Type B pancreatic cell (in vitro differentiated cells): ENCODE measurements at regions not wholly inside any gene's neighbourhood (a gene's known extent, or its start where the extent isn't known, plus 50 kb on each side); places are given as distances from the start of the nearest gene placed in this dataset.

ENCODE experiments used
- DNase-seq: peaks from one replicate; pipeline ENCODE4 v3.0.0; 2021; ENCODE audit warnings: mixed read lengths; ENCODE audit not compliant: unreplicated experiment; ENCODE audit errors: extremely low spot score
- H3K27ac Mint-ChIP-seq: 2 replicates; pipeline ENCODE4 v1.8.0; 2021; ENCODE audit warnings: mild to moderate bottlenecking, mixed read lengths
- H3K27me3 Mint-ChIP-seq: 2 replicates; pipeline ENCODE4 v1.8.0; 2021; ENCODE audit warnings: mixed read lengths
- H3K36me3 Mint-ChIP-seq: 2 replicates; pipeline ENCODE4 v1.8.0; 2021; ENCODE audit warnings: mixed read lengths
- H3K4me1 Mint-ChIP-seq: one replicate; pipeline ENCODE4 v1.8.0; 2021; ENCODE audit warnings: mixed read lengths; ENCODE audit not compliant: unreplicated experiment
- H3K4me3 Mint-ChIP-seq: 2 replicates; pipeline ENCODE4 v1.8.0; 2021; ENCODE audit warnings: mild to moderate bottlenecking, mixed read lengths
- H3K9me3 Mint-ChIP-seq: 2 replicates; pipeline ENCODE4 v1.8.0; 2021; ENCODE audit warnings: mixed read lengths
- CTCF ChIP-seq: fragments of 200-600 bp; sonication (generic); conservative IDR thresholded peaks from 2 replicates; pipeline ENCODE4 v1.5.0; 2021; ENCODE audit warnings: antibody characterized with exemption, mild to moderate bottlenecking

GRCh38 chr16:26950636-26951035, 116.1 kb upstream of the C16orf82 start:
- Mint-ChIP-seq H3K4me1 (no peaks in the 10 kb centered on the region), H3K27me3 (peaks cover 42% of the 10 kb centered on the region), H3K9me3 (no peaks in the 10 kb centered on the region), H3K27ac (no peak overlapping the region), H3K36me3 (no peaks in the 10 kb centered on the region), H3K4me3 (no peak overlapping the region)
- TF ChIP-seq CTCF, result no peak
- DNase-seq, result no peak

- Mint-ChIP-seq H3K27me3 (peaks cover 37% of the 10 kb centered on the region), H3K4me3 (no peak overlapping the region), H3K27ac (no peak overlapping the region), H3K9me3 (no peaks in the 10 kb centered on the region), H3K4me1 (no peaks in the 10 kb centered on the region), H3K36me3 (no peaks in the 10 kb centered on the region)
- no peak for TF ChIP-seq CTCF
- DNase-seq, result no peak
These were observed 114.8 kb upstream of the C16orf82 start for GRCh38 chr16:26951950-26952349.

- no peaks in the 10 kb centered on the region for H3K4me1 Mint-ChIP-seq
- peaks cover 39% of the 10 kb centered on the region for H3K27me3 Mint-ChIP-seq
- no peak for DNase-seq
- no peak overlapping the region for H3K27ac Mint-ChIP-seq
- no peak overlapping the region for H3K4me3 Mint-ChIP-seq
- no peaks in the 10 kb centered on the region for H3K36me3 Mint-ChIP-seq
- H3K9me3 Mint-ChIP-seq, result no peaks in the 10 kb centered on the region
- TF ChIP-seq CTCF, result no peak
These were observed 114.3 kb upstream of the C16orf82 start for GRCh38 chr16:26952411-26952810.

- H3K36me3 Mint-ChIP-seq, result no peaks in the 10 kb centered on the region
- no peaks in the 10 kb centered on the region for H3K9me3 Mint-ChIP-seq
- H3K27ac Mint-ChIP-seq, result no peak overlapping the region
- TF ChIP-seq CTCF, result no peak
- DNase-seq, result no peak
- H3K27me3 Mint-ChIP-seq, result peaks cover 35% of the 10 kb centered on the region
- H3K4me3 Mint-ChIP-seq, result no peak overlapping the region
- H3K4me1 Mint-ChIP-seq, result no peaks in the 10 kb centered on the region
These were observed 109.4 kb upstream of the C16orf82 start for GRCh38 chr16:26957283-26957859.

- no peaks in the 10 kb centered on the region for H3K36me3 Mint-ChIP-seq
- no peak for DNase-seq
- no peak overlapping the region for H3K4me3 Mint-ChIP-seq
- TF ChIP-seq CTCF, result no peak
- no peak overlapping the region for H3K27ac Mint-ChIP-seq
- H3K9me3 Mint-ChIP-seq, result no peaks in the 10 kb centered on the region
- H3K4me1 Mint-ChIP-seq, result no peaks in the 10 kb centered on the region
- H3K27me3 Mint-ChIP-seq, result peaks cover 44% of the 10 kb centered on the region
These were observed 107.2 kb upstream of the C16orf82 start for GRCh38 chr16:26959416-26960009.
